WTC11 (cell line): ENCODE measurements at regions not wholly inside any gene's neighbourhood (a gene's known extent, or its start where the extent isn't known, plus 50 kb on each side); places are given as distances from the start of the nearest gene placed in this dataset.

Source experiments
- ATAC-seq: fragments of 200-7000 bp; cut with Tn5 transposase; 2 replicates; pipeline ENCODE4 v1.10.0; 2021; ENCODE audit warnings: mild to moderate bottlenecking, moderate library complexity
- CTCF ChIA-PET: fragments of 300-600 bp; sonication (Branson Sonifier 250); formaldehyde crosslinking; loops from one replicate; lab custom pipeline; 2021; ENCODE audit warnings: antibody characterized with exemption; lab: Charles Lee
- POLR2A ChIA-PET: fragments of 350-600 bp; sonication (Branson Sonifier 250); formaldehyde crosslinking; loops from one replicate; lab custom pipeline; 2021; ENCODE audit warnings: antibody characterized with exemption; lab: Charles Lee
- DNase-seq: peaks from one replicate; pipeline ENCODE4 v3.0.0; 2021; ENCODE audit warnings: low spot score
- H3K27ac Mint-ChIP-seq: 2 replicates; pipeline ENCODE4 v1.8.0; 2021; ENCODE audit warnings: mixed read lengths
- H3K27me3 Mint-ChIP-seq: 2 replicates; pipeline ENCODE4 v1.8.0; 2021; ENCODE audit warnings: low read depth, mild to moderate bottlenecking, moderate library complexity, mixed read lengths
- H3K36me3 Mint-ChIP-seq: 2 replicates; pipeline ENCODE4 v1.8.0; 2021; ENCODE audit warnings: mixed read lengths
- H3K4me1 Mint-ChIP-seq: 2 replicates; pipeline ENCODE4 v1.8.0; 2022; ENCODE audit warnings: mixed read lengths
- H3K4me3 Mint-ChIP-seq: 2 replicates; pipeline ENCODE4 v1.8.0; 2021; ENCODE audit warnings: mild to moderate bottlenecking, moderate library complexity, mixed read lengths
- H3K9me3 Mint-ChIP-seq: 2 replicates; pipeline ENCODE4 v1.8.0; 2021; ENCODE audit warnings: mixed read lengths
- AR ChIP-seq: fragments of 250-450 bp; sonication (Bioruptor Pico); IDR thresholded peaks from 2 replicates; pipeline ENCODE4 v1.9.0; 2021; ENCODE audit warnings: mild to moderate bottlenecking
- CDX4 ChIP-seq: fragments of 250-450 bp; sonication (Bioruptor Pico); IDR thresholded peaks from 2 replicates; pipeline ENCODE4 v1.9.0; 2021; ENCODE audit warnings: moderate library complexity, mild to moderate bottlenecking, inconsistent platforms, borderline replicate concordance
- FOXP1 ChIP-seq: sonication (generic); formaldehyde crosslinking; IDR thresholded peaks from 2 replicates; pipeline ENCODE4 v1.8.0; 2022; ENCODE audit warnings: missing genetic modification reagents, mild to moderate bottlenecking, moderate library complexity, borderline replicate concordance
- GRHL2 ChIP-seq: fragments of 250-450 bp; sonication (Bioruptor Pico); IDR thresholded peaks from 2 replicates; pipeline ENCODE4 v1.8.0; 2022; ENCODE audit warnings: mild to moderate bottlenecking, moderate library complexity; ENCODE audit not compliant: insufficient replicate concordance, severe bottlenecking
- HMGXB4 ChIP-seq: sonication (generic); formaldehyde crosslinking; IDR thresholded peaks from 2 replicates; pipeline ENCODE4 v1.8.1; 2023; ENCODE audit warnings: mild to moderate bottlenecking, moderate library complexity, missing genetic modification reagents
- IRF1 ChIP-seq: sonication (generic); formaldehyde crosslinking; IDR thresholded peaks from 2 replicates; pipeline ENCODE4 v1.8.0; 2023; ENCODE audit warnings: missing genetic modification reagents
- JUN ChIP-seq: sonication (generic); formaldehyde crosslinking; IDR thresholded peaks from 2 replicates; pipeline ENCODE4 v1.8.0; 2023; ENCODE audit warnings: mild to moderate bottlenecking, missing genetic modification reagents
- NFE2L1 ChIP-seq: sonication (generic); formaldehyde crosslinking; IDR thresholded peaks from 2 replicates; pipeline ENCODE4 v1.8.1; 2023; ENCODE audit warnings: missing genetic modification reagents
- SP1 ChIP-seq: sonication (generic); formaldehyde crosslinking; conservative IDR thresholded peaks from 2 replicates; pipeline ENCODE4 v1.8.1; 2022; ENCODE audit warnings: missing genetic modification reagents
- ZBTB21 ChIP-seq: sonication (generic); formaldehyde crosslinking; IDR thresholded peaks from 2 replicates; pipeline ENCODE4 v1.8.1; 2023; ENCODE audit warnings: mild to moderate bottlenecking, missing genetic modification reagents, borderline replicate concordance
- ZNF121 ChIP-seq: sonication (generic); formaldehyde crosslinking; IDR thresholded peaks from 2 replicates; pipeline ENCODE4 v1.8.0; 2023; ENCODE audit warnings: missing genetic modification reagents
- TF ChIP-seq, protein P1 (sequence below): sonication (generic); formaldehyde crosslinking; IDR thresholded peaks from 2 replicates; pipeline ENCODE4 v1.8.1; 2023; ENCODE audit warnings: mild to moderate bottlenecking, missing genetic modification reagents
- TF ChIP-seq, protein P2 (sequence below): sonication (generic); formaldehyde crosslinking; IDR thresholded peaks from 2 replicates; pipeline ENCODE4 v1.8.1; 2023; ENCODE audit warnings: mild to moderate bottlenecking, missing genetic modification reagents, borderline replicate concordance
- TF ChIP-seq, protein P3 (sequence below): fragments of 250-450 bp; sonication (Bioruptor Pico); conservative IDR thresholded peaks from 2 replicates; pipeline ENCODE4 v1.9.0; 2021; ENCODE audit warnings: mild to moderate bottlenecking
- TF ChIP-seq, protein P4 (sequence below): fragments of 250-450 bp; sonication (Bioruptor Pico); IDR thresholded peaks from 2 replicates; pipeline ENCODE4 v1.9.0; 2021; ENCODE audit warnings: mild to moderate bottlenecking
- TF ChIP-seq, protein P5 (sequence below): fragments of 250-450 bp; sonication (Bioruptor Pico); IDR thresholded peaks from 2 replicates; pipeline ENCODE4 v2.1.2; 2022; ENCODE audit warnings: mild to moderate bottlenecking, moderate library complexity
- TF ChIP-seq, protein P6 (sequence below): fragments of 200-600 bp; IDR thresholded peaks from 2 replicates; pipeline ENCODE4 v1.8.0; 2022; ENCODE audit warnings: antibody characterized with exemption

DNA sequence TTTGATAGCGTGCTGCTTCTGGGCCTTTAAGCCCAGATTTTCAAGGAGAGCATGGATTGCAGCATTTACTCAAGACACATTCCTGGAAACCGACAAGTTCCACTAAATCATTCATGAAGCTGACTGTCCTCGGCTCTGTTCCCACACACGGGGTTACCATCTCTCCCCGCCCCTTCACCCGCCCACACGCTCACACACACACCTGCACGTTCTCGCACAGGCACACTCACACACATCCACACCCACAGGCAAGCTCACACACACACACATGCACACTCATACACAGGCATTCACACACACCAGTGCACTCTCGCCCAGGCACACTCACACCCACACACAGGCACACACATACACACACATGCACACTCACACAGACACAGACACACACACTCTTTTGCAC lies 150.0 kb upstream of the AGAP1 start:
- Mint-ChIP-seq H3K9me3 (peaks cover 18% of the 10 kb centered on the region), H3K4me3 (no peak overlapping the region), H3K27ac (no peak overlapping the region), H3K36me3 (no peaks in the 10 kb centered on the region), H3K27me3 (no peaks in the 10 kb centered on the region; the same call in 1 of the 2 replicates), H3K4me1 (no peaks in the 10 kb centered on the region)
- POLR2A ChIA-PET, result no interaction called here
- DNase-seq (no peak), ATAC-seq (no peak)
- CTCF ChIA-PET, result no interaction called here
- TF ChIP-seq GRHL2 (CRISPR knock-in tag), result no peak
- no peak for TF ChIP-seq IRF1
- TF ChIP-seq, protein P1, sequence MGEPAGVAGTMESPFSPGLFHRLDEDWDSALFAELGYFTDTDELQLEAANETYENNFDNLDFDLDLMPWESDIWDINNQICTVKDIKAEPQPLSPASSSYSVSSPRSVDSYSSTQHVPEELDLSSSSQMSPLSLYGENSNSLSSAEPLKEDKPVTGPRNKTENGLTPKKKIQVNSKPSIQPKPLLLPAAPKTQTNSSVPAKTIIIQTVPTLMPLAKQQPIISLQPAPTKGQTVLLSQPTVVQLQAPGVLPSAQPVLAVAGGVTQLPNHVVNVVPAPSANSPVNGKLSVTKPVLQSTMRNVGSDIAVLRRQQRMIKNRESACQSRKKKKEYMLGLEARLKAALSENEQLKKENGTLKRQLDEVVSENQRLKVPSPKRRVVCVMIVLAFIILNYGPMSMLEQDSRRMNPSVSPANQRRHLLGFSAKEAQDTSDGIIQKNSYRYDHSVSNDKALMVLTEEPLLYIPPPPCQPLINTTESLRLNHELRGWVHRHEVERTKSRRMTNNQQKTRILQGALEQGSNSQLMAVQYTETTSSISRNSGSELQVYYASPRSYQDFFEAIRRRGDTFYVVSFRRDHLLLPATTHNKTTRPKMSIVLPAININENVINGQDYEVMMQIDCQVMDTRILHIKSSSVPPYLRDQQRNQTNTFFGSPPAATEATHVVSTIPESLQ (CRISPR knock-in tag), result no peak
- TF ChIP-seq AR (CRISPR knock-in tag), result no peak
- TF ChIP-seq HMGXB4, result no peak
- no peak for TF ChIP-seq SP1 (CRISPR knock-in tag)
- no peak for TF ChIP-seq JUN
- TF ChIP-seq FOXP1 (CRISPR knock-in tag), result no peak
- TF ChIP-seq, protein P2, sequence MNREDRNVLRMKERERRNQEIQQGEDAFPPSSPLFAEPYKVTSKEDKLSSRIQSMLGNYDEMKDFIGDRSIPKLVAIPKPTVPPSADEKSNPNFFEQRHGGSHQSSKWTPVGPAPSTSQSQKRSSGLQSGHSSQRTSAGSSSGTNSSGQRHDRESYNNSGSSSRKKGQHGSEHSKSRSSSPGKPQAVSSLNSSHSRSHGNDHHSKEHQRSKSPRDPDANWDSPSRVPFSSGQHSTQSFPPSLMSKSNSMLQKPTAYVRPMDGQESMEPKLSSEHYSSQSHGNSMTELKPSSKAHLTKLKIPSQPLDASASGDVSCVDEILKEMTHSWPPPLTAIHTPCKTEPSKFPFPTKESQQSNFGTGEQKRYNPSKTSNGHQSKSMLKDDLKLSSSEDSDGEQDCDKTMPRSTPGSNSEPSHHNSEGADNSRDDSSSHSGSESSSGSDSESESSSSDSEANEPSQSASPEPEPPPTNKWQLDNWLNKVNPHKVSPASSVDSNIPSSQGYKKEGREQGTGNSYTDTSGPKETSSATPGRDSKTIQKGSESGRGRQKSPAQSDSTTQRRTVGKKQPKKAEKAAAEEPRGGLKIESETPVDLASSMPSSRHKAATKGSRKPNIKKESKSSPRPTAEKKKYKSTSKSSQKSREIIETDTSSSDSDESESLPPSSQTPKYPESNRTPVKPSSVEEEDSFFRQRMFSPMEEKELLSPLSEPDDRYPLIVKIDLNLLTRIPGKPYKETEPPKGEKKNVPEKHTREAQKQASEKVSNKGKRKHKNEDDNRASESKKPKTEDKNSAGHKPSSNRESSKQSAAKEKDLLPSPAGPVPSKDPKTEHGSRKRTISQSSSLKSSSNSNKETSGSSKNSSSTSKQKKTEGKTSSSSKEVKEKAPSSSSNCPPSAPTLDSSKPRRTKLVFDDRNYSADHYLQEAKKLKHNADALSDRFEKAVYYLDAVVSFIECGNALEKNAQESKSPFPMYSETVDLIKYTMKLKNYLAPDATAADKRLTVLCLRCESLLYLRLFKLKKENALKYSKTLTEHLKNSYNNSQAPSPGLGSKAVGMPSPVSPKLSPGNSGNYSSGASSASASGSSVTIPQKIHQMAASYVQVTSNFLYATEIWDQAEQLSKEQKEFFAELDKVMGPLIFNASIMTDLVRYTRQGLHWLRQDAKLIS (CRISPR knock-in tag), result no peak
- TF ChIP-seq, protein P3, sequence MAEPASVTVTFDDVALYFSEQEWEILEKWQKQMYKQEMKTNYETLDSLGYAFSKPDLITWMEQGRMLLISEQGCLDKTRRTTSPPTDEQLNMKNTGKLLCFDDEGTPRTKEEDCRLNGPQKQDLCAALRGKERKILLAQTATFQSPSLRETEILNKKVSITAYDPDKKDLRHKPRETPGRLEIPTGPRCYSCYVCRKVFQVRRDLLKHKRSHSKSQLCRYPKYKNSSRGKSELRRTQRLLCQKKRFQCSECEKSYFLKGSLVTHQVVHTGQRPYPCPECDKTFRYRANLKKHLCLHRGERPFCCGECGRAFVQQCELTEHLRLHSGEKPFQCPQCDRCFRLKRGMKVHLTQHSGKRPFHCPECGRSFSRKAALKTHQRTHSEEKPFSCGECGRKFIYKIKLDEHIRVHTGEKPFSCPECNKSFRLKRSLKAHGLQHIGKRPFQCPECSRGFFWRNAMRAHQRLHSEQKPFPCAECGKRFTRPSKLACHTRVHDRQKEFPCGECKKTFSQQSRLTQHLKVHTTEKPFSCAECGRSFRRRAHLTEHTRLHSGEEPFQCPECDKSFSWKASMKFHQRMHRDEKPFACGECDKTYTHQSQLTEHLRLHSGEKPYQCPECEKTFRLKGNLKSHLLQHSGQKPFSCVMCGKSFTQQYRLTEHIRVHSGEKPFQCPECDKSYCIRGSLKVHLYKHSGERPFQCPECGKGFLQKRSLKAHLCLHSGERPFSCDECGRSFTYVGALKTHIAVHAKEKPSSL (CRISPR knock-in tag), result no peak
- TF ChIP-seq, protein P4, sequence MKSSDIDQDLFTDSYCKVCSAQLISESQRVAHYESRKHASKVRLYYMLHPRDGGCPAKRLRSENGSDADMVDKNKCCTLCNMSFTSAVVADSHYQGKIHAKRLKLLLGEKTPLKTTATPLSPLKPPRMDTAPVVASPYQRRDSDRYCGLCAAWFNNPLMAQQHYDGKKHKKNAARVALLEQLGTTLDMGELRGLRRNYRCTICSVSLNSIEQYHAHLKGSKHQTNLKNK (CRISPR knock-in tag), result no peak
- no peak for TF ChIP-seq NFE2L1 (CRISPR knock-in tag)
- no peak for TF ChIP-seq ZBTB21 (CRISPR knock-in tag)
- no peak for TF ChIP-seq CDX4 (CRISPR knock-in tag)
- TF ChIP-seq, protein P5, sequence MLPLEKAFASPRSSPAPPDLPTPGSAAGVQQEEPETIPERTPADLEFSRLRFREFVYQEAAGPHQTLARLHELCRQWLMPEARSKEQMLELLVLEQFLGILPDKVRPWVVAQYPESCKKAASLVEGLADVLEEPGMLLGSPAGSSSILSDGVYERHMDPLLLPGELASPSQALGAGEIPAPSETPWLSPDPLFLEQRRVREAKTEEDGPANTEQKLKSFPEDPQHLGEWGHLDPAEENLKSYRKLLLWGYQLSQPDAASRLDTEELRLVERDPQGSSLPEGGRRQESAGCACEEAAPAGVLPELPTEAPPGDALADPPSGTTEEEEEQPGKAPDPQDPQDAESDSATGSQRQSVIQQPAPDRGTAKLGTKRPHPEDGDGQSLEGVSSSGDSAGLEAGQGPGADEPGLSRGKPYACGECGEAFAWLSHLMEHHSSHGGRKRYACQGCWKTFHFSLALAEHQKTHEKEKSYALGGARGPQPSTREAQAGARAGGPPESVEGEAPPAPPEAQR (CRISPR knock-in tag), result no peak
- TF ChIP-seq ZNF121 (CRISPR knock-in tag), result no peak
- TF ChIP-seq, protein P6, sequence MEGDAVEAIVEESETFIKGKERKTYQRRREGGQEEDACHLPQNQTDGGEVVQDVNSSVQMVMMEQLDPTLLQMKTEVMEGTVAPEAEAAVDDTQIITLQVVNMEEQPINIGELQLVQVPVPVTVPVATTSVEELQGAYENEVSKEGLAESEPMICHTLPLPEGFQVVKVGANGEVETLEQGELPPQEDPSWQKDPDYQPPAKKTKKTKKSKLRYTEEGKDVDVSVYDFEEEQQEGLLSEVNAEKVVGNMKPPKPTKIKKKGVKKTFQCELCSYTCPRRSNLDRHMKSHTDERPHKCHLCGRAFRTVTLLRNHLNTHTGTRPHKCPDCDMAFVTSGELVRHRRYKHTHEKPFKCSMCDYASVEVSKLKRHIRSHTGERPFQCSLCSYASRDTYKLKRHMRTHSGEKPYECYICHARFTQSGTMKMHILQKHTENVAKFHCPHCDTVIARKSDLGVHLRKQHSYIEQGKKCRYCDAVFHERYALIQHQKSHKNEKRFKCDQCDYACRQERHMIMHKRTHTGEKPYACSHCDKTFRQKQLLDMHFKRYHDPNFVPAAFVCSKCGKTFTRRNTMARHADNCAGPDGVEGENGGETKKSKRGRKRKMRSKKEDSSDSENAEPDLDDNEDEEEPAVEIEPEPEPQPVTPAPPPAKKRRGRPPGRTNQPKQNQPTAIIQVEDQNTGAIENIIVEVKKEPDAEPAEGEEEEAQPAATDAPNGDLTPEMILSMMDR, result no peak
